Ascending aorta (tissue), 2 donors: ENCODE measurements at regions not wholly inside any gene's neighbourhood (a gene's known extent, or its start where the extent isn't known, plus 50 kb on each side); places are given as distances from the start of the nearest gene placed in this dataset.
"Not testable (repeated sequence)": the region's sequence is repeated elsewhere in the genome, so short reads cannot be mapped to it uniquely, and the experiment has no call there.

ENCODE experiments used
- DNase-seq, 2 donors: peaks; one replicate each; pipeline ENCODE4 v3.0.0-alpha.2; 2019; ENCODE audit warnings: low spot score in 2 of 2
- H3K27ac ChIP-seq, 2 donors: fragments of 200-600 bp; sonication (generic); one replicate each; pipeline ENCODE4 v1.5.1; 2016 to 2017; ENCODE audit warnings: mild to moderate bottlenecking in 1 of 2
- H3K27me3 ChIP-seq: fragments of 200-600 bp; sonication (generic); one replicate; pipeline ENCODE4 v1.5.1; 2017
- H3K36me3 ChIP-seq, 2 donors: fragments of 200-600 bp; sonication (generic); one replicate each; pipeline ENCODE4 v1.5.1; 2016
- H3K4me1 ChIP-seq, 2 donors: fragments of 200-600 bp; sonication (generic); one replicate each; pipeline ENCODE4 v1.5.1; 2016 to 2017; ENCODE audit warnings: mild to moderate bottlenecking in 1 of 2
- H3K4me3 ChIP-seq, 2 donors: fragments of 200-600 bp; sonication (generic); one replicate each; pipeline ENCODE4 v1.5.1; 2016 to 2017; ENCODE audit warnings: mild to moderate bottlenecking in 1 of 2
- H3K9me3 ChIP-seq, 2 donors: fragments of 200-600 bp; sonication (generic); one replicate each; pipeline ENCODE4 v1.5.1; 2016
- CTCF ChIP-seq, 3 experiments: fragments of 200-600 bp in 2 of 3; fragments of 450-650 bp in 1 of 3; sonication (generic) in 2 of 3; IDR thresholded peaks; one replicate each; pipeline ENCODE4 v1.5.1; 2016 to 2019; ENCODE audit warnings: antibody characterized with exemption in 3 of 3, mild to moderate bottlenecking in 1 of 3, moderate library complexity in 1 of 3
- intact Hi-C: fragments of 100-400 bp; cut with DNase I; formaldehyde crosslinking; loops from one replicate; pipeline ENCODE4 v1.15.1; 2023

GRCh38 chr4:115215935-115216334, 102.5 kb upstream of the NDST4 start:
- intact Hi-C loops, result no loop called here
- H3K36me3 ChIP-seq, result no peaks in the 10 kb centered on the region
- DNase-seq, result no peak
- H3K4me1 ChIP-seq, result no peaks in the 10 kb centered on the region
- H3K27me3 ChIP-seq, result no peaks in the 10 kb centered on the region
- no peaks in the 10 kb centered on the region for H3K9me3 ChIP-seq
- H3K27ac ChIP-seq, result no peak overlapping the region
- H3K4me3 ChIP-seq, result no peak overlapping the region
- TF ChIP-seq CTCF (IDR thresholded peaks at IDR 0.05), result no peak

- no peak overlapping the region for H3K27ac ChIP-seq
- DNase-seq, result no peak
- intact Hi-C loops, result no loop called here
- H3K4me3 ChIP-seq, result no peak overlapping the region
- H3K9me3 ChIP-seq, result no peaks in the 10 kb centered on the region
- H3K36me3 ChIP-seq, result no peaks in the 10 kb centered on the region
- TF ChIP-seq CTCF (IDR thresholded peaks at IDR 0.05), result no peak
- no peaks in the 10 kb centered on the region for H3K27me3 ChIP-seq
- no peaks in the 10 kb centered on the region for H3K4me1 ChIP-seq
Observed at GRCh38 chr4:115213716-115214115, 100.3 kb upstream of the NDST4 start.

GRCh38 chr4:115201042-115201330, 87.6 kb upstream of the NDST4 start:
- TF ChIP-seq CTCF (IDR thresholded peaks at IDR 0.05), result no peak

GRCh38 chr4:115200201-115201041, 87.0 kb upstream of the NDST4 start:
- H3K27ac ChIP-seq, H3K36me3 ChIP-seq, H3K27me3 ChIP-seq, H3K4me3 ChIP-seq, H3K9me3 ChIP-seq, intact Hi-C loops, H3K4me1 ChIP-seq, DNase-seq: not testable (repeated sequence)

More at GRCh38 chr4:115201042-115201330, 87.6 kb upstream of the NDST4 start:
- Histone ChIP-seq H3K9me3 (no peaks in the 10 kb centered on the region), H3K27ac (no peak overlapping the region), H3K4me3 (no peak overlapping the region), H3K4me1 (no peaks in the 10 kb centered on the region), H3K27me3 (no peaks in the 10 kb centered on the region), H3K36me3 (no peaks in the 10 kb centered on the region)
- intact Hi-C loops, result no loop called here
- DNase-seq, result no peak

GRCh38 chr4:115194612-115195011, 81.2 kb upstream of the NDST4 start:
- H3K4me3 ChIP-seq, DNase-seq, H3K9me3 ChIP-seq, H3K36me3 ChIP-seq, intact Hi-C loops, H3K27me3 ChIP-seq, H3K4me1 ChIP-seq, H3K27ac ChIP-seq: not testable (repeated sequence)

- no peaks in the 10 kb centered on the region for H3K4me1 ChIP-seq
- H3K27ac ChIP-seq, result no peak overlapping the region
- no peak overlapping the region for H3K4me3 ChIP-seq
- intact Hi-C loops, result no loop called here
- no peak for TF ChIP-seq CTCF (IDR thresholded peaks at IDR 0.05)
- no peak for DNase-seq
- H3K27me3 ChIP-seq, result no peaks in the 10 kb centered on the region
- H3K36me3 ChIP-seq, result no peaks in the 10 kb centered on the region
- H3K9me3 ChIP-seq, result no peaks in the 10 kb centered on the region
Observed at GRCh38 chr4:115190529-115190928, 77.1 kb upstream of the NDST4 start.

- Histone ChIP-seq H3K9me3 (no peaks in the 10 kb centered on the region), H3K4me3 (no peak overlapping the region), H3K27ac (no peak overlapping the region), H3K4me1 (no peaks in the 10 kb centered on the region), H3K27me3 (no peaks in the 10 kb centered on the region), H3K36me3 (no peaks in the 10 kb centered on the region)
- intact Hi-C loops, result no loop called here
- no peak for TF ChIP-seq CTCF (IDR thresholded peaks at IDR 0.05)
- no peak for DNase-seq
Observed at GRCh38 chr4:115187136-115187535, 73.7 kb upstream of the NDST4 start.

- H3K36me3 ChIP-seq, H3K4me3 ChIP-seq, H3K27me3 ChIP-seq, H3K4me1 ChIP-seq, H3K27ac ChIP-seq, intact Hi-C loops, DNase-seq, H3K9me3 ChIP-seq: not testable (repeated sequence)
Observed at GRCh38 chr4:115179438-115180062, 66.1 kb upstream of the NDST4 start.

GRCh38 chr4:115178687-115179086, 65.3 kb upstream of the NDST4 start:
- H3K27me3 ChIP-seq, H3K9me3 ChIP-seq, intact Hi-C loops, H3K4me1 ChIP-seq, H3K4me3 ChIP-seq, H3K27ac ChIP-seq, H3K36me3 ChIP-seq, DNase-seq: not testable (repeated sequence)
